ENCODE measurements at regions not wholly inside any gene's neighbourhood (a gene's known extent, or its start where the extent isn't known, plus 50 kb on each side); places are given as distances from the start of the nearest gene placed in this dataset.
A peak's percentile ranks its signal among the peaks of the same experiment; 100 is the strongest.
"Not testable (repeated sequence)": the region's sequence is repeated elsewhere in the genome, so short reads cannot be mapped to it uniquely, and the experiment has no call there.

DNA sequence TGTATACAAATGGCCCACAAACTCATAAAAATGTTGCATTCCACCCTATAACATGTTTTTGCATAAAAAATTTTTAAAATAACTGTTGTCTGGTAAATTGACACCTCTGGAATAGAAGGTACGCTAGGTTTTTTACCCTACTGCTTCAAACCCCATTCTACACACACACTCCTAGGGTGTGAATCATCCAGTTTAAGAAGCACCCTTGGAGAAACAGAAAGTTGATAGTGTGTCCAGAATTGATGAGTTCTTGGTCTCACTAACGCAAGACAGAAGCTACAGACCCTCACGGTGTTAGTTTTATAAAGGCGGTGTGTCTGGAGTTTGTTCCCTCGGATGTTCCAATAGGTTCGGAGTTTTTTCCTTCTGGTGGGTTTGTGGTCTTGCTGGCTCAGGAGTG is 158.5 kb downstream of the KLRB1 start:
- DNase-seq, result no peak

DNA sequence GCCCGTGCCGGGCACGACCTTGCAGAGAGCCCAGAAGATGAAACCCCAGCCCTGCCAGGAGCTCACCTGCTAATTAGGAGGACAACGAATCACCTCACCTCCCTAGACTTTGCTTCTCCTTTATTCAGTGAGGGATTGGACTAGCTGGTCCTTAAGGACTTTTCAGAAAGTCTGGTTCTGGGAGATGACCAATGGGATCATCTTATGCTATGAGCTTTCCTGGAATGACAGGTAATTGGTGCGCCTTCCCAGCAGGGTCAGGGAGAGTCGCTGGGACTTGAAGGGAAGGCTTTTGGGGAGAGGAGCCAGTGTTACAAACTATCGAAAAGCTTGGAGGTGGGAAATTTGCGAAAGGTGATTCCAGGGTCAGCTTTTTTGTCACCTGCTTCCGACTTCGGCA is 159.1 kb downstream of the KLRB1 start:
- DNase-seq, result not testable (repeated sequence)

DNA sequence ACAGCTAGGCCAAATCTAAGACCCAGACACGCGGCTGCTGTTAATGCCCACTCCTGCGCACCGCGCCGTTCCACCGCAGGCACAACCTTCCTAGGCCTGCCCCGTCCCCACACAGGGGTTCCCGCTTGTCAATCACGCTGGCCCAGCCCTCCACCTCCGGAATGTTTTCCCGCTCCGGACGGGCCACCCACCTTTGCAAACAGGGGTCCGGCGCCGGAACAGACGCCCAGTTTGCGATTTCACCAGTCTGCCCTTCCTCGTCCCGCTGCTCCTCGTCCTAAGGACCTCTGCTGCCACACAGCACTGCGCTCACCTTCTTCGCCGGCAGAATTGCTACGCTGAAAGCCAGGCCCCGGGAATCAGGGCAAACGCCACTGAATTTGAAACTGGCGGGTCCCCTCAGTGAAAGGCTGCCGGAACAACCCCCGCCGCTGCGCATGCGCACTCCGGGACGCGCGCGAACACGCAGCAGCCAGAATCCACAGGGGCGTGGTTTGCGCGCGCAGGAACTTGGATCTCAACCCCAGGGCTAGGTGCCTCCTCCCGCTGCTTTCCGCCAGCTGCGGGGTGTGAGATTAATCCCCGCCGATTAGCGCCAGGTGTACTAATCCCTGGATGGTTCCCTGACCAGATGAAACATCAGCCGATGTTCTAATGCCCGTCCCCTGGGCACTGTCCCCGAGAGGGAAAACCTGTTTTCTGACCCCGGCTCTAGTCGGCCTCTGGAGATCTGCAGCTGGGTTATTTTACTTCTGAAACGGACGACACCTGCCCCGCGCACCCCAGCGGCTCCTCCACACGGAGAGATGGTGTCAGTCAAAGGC is 159.7 kb downstream of the KLRB1 start:
- DNase-seq, result peak; percentile 88

DNA sequence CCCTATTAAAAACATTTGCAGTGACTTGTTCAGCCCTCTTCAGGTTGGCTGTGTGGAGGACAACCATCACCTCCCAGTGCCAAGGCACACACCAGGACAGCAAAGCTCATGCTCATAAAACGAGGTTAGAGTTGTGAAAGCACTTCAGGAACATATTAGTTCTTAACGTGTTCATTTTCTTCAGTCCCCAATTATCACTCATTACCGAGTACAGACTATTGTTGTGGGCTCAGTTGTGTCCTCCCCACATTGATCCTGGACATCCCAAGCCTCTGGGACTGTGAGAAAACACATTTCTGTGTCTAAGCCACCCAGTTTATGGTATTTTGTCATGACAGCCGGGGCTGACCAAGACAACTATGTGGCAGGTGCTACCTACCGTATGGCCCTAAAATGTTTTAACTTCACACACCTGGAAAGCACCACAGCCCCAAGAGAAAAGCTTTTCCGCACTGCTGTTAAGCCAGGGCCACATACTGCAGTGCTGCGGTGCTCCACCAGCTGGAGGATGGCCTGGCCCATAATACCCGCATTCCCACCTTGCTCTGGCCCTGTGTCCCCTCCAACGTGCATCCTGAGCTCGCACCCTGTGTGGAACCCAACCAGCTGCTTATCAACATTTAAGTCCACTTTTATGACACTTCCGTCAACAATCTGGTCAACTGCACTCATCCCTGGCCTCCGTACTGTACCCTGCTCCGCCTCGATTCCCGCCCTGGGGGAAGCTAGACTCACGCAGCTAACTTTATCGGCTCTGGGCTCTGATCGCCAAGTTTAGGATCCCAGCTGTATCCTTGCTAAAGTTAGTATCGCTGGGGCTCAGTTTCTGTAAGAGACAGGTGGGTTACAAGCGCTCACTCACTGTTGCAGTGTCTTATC is 160.6 kb downstream of the KLRB1 start:
- DNase-seq, result not testable (repeated sequence)

DNA sequence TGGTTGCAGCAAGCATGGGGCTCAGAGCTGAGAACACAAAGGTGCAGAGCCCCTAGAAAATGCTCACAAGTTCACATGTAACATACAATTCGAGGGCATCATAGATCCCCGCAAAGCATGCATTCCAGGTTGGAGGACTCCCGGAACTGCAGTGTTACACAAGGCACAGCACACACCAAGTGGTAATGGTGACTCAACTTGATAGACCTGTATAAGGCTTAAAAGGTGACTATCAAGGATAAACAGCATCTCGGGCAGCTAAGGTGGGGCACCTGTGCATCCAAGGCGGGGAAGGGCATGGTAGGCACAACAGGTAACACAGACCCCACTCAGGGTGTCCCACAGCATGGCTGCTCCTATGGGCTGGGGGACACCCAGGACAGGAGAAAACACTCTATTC is 167.3 kb downstream of the KLRB1 start:
- DNase-seq, result not testable (repeated sequence)

DNA sequence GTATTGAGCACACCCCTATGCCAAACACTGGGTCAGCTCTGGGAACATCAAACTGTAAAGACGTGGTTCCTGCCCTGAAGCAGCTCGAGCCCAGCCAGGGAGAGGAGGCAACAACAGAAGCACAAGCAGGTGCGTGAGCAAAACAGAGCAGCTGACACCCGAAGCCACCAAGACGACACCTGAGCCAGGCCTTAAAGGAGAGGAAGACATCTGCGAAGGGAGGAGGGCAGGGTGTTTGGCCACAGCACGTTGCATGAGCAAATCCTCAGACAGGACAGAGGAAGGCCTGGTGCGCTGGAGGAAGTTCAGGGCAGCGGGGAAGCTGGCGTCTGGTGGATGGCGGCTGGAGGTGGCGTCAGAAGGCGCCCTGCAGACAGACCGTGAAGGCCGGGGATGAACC is 172.0 kb downstream of the KLRB1 start:
- not testable (repeated sequence) for DNase-seq

DNA sequence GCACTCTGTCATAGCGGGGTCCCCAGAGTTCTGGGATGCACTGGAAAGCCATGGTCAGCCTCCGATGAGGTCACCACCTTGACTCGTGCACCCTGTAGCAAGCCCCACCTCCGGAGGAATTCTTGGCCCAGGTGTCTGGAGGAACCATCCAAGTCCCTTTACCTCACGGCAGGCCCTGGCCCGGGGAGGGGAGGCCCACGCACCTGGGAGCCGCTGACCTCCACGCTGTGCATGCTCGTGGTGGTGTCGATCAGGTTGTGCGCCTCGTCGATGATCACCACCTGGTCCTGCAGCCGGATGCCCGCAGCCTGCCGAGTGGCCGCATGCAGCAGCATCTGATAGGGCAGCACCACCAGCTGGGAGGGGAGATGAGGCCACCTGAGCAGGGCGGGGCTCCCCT is 177.3 kb downstream of the KLRB1 start:
- DNase-seq, result not testable (repeated sequence)

DNA sequence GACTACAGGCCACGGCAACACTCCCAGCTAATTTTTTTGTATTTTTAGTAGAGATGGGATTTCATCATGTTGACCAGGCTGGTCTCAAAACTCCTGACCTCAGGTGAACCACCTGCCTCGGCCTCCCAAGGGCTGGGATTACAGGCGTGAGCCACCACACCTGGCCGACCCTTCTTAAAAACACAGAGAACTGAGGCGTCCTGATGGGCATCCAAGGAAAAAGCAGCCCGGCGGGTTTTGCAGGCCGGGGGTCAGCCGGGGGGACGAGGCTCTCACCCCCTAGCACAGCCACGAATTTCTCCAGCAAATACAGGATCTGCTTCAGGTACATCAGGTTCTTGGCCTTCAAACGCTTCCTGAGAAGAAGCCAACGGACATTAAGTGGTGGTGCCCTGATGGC is 178.9 kb downstream of the KLRB1 start:
- not testable (repeated sequence) for DNase-seq

DNA sequence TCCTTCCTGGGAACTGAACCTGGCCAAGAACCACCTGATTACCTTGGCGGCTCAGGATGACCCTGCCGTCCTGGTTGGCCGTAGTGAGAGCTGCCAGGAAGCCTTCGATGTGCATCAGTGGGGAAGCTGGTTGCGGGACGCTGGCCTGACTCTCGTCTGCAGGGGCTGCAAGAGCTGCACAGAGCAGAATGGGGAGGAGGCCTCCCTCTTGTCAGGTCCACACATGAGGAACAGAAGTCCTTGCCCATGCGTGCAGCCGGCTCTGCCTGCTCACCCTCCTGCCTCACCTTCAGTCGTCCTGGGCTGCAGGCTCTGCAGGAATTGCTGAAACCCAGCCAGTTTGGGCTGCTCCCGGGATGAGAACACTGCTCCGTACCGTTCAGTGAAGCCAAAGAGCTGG is 182.3 kb downstream of the KLRB1 start:
- not testable (repeated sequence) for DNase-seq

DNA sequence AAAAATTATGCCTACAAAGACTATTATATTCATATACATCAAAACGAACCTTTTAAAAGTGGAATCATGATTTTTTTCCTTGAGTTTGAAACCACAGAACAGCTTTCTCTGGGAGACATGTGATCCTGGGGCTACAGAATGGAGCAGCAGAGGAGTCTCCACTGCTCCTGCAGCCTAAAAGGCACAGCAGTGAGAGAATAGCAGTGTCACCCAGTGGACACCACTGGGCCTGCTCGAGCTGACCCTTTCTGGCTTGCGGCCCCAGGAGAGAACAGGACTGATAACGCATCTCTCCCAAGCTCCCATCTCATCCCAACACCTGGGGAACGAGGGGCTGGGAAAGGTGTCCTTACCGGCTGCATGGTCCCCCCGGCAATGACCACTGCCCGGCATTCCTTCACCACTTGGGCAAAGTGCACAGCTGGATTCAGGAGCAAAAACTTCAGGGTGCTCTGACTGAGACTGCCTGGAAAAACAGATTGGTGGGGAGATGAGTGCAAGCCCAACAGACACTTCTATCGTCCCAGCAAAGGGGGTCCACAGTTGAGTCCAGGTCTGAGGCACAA is 183.5 kb downstream of the KLRB1 start:
- DNase-seq, result not testable (repeated sequence)

DNA sequence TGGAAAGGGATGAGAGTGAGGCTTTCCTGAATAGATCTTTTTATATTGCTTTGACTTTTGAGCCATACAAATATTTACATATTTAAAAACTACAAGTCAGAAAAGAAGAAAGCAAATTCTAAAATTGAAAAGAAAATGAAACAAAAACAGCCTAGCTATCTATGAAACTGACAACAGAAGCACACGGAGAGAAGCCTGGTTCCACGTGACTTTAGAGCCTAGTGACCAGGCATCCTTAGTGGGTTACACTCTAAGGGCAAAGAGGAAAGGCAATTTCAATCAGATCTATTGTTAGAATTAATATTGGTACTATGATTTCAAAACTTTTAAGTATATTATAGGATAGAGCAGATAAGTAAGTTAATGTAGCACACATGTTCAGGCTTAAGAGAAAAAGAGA is 185.0 kb downstream of the KLRB1 start:
- DNase-seq, result not testable (repeated sequence)

DNA sequence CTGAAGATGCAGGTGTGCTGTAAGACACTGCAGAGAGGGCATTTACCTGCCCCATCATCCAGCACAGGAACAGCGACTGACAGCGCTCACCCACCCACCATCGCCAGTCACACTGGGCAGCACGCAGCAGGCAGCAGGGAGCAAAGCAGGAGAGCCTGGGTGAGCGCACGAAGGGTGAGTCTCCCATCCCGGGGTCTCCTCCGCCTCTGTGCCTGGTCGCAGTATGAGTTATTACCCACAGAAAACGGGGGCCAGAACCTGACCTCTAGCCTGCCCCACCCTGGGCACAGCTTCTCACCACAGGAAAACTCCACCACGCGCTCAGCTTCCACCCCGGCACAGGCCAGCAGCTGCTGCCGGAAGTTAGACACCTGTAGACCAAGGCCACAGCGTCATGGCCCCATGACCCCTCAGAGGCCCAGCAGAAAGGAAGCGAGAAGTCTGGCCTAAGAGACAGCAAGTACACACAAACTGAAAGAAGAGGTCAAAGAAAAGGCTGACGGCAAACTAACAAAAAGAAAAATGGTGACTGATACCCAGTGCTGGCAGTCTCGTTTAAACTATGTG is 186.1 kb downstream of the KLRB1 start:
- not testable (repeated sequence) for DNase-seq

DNA sequence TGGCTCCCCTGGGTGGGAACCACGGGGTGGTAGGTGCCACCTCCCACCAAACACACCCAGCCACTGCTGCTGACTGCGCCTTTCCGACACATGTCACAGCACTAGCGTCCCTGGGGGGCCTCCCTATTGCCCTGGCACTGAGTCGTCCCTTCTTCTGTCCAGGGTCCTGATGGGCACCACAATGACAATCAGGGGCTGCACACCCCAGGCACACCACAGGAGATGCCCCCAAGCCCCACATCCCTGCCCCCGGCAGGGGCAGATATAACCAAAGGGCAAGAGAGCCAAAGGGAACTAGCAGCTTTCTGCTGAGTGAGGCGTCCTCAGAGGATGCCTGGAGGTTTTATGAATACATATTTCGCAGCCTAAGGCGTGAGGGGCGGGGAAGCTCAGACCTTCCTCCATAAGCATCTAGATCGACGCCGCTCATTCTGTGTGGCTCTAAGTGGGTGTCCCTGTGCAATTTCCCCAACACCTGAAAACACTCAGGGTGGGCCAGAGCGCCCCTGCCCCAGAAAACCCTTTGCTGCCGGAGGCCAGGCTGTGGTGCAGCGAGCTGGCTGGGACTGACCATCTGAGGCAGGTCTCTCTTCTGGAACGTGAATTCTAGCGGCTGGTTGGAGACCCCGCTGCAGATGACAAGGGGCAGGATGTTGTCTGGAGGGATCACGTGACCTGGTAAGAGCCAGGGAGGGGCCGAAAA is 186.7 kb downstream of the KLRB1 start:
- DNase-seq, result not testable (repeated sequence)

DNA sequence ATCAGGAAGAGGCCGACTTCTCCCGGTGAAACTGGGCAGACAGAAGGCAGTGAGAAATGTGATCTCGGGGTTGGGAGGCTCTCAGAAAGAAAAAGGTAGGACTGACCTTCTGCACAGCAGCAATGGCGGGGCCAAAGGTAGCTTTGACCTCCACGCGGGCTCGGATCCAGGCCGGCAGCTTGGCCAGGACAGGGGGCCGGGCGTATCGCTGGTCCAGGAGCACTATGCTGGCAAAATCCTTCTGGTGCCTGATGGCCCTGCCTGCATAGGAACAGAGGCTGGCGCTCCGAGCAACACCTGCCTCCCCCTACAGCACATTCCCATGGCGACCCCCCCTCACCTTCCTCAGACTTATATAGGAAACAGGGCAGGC is 189.1 kb downstream of the KLRB1 start:
- not testable (repeated sequence) for DNase-seq

DNA sequence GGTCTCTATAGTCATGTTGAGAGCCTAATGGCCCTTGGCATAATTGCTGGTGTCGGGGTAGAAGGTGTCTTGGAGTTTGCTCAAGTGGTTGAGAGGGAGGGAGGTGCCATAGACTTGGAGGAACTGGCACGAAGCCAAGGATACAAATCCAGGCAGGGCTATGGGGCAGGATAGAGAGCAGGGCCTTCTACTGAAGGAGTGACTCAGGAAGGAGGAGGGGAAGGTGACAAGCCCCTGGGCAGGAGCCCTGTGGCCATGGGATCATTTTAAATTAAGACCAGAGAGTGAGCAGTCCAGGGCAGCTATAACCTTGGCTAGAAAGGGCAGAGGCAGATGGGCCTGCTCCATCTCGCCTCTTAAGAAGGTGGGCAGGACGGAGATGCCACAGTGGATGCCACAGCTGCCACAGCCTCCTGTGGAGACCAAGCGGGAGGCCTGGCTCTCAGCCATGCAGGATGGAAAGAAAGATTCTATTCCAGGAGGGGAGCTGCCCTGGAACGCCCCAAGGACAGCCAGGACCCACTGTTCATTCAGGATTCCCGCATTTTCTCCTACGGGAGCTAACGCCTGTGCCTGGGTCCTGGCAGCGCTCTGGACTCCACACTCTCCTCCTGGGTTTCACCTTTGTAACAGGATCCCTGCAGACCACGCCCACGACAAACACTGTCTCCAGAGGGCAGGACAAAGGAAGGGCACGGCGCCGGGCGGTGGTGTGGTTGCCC is 189.6 kb downstream of the KLRB1 start:
- DNase-seq, result not testable (repeated sequence)

DNA sequence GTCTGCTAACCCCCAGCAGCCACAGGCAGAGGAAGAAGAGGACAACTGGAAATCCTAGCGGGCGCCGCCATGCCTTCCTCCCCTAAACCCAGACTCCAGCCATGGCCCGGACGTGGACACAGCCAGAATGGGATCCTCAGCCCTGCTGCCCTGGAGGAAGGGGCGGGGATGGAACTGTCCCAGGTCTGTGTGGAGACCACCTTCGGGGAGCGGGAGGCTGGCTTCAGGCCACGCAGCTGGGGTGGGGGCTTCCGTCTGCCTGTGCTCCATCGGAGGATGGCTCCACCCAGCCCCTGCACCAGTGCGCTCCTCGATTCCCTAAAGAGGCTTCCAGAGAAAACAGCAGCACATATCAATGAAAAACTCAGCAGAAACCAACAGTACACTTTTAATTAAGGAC is 190.4 kb downstream of the KLRB1 start:
- DNase-seq, result not testable (repeated sequence)

DNA sequence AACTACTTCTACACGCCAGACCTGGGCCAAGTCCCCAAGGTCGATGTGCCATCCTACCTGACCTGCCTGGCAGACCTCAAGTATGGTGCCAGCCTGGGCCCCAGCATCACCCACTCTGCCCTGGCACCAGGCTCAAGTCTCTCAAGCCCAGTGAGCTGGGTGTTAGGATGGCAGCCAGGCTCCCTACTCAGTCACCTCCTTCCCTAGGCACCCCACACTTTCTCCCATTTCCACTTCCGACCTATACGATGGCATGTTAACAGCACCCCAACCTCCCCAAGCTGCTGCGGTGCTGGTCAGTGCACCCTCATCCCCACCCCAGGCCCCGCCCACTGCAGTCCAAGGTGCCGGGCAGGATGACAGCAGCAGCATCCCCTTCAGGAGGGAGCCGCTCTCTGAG is 191.4 kb downstream of the KLRB1 start:
- not testable (repeated sequence) for DNase-seq

DNA sequence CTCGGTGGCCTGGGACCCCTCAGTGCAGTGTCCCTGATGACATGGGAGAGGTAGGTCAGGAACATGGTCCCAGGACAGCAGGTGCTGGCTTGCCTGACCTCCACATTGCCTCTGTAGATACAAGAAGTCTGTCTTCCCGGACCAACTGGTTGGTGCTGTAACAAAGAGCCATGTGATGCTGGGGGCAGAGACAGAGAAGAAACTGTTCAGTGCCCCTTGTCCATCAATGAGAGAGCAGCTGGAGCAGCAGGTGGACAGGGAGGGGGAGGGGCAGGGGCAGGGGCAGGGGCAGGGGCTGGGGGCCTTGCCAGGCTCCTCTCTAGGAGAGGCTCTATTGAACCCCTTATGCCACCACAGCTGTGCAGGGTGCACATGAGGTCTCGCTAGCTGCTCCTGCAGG is 191.8 kb downstream of the KLRB1 start:
- not testable (repeated sequence) for DNase-seq

DNA sequence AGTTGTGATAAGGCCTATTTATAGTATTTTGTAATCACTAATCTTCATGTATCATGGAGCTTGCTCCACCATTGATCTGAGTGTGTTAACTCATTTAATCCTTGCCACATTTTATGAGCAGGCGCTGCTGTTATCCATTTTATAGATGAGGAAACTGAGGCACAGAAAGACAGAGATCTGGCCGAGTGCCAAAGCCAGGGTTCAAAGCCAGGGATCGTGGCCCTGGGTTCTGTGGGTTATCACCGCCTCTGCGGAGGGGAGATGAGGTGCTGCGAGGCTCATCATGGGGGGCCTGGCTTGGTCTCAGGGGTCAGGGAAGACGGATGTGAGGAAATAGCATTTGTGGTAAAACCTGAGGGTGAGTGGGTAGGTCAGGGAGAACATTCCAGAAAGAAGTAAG is 193.9 kb downstream of the KLRB1 start:
- not testable (repeated sequence) for DNase-seq

DNA sequence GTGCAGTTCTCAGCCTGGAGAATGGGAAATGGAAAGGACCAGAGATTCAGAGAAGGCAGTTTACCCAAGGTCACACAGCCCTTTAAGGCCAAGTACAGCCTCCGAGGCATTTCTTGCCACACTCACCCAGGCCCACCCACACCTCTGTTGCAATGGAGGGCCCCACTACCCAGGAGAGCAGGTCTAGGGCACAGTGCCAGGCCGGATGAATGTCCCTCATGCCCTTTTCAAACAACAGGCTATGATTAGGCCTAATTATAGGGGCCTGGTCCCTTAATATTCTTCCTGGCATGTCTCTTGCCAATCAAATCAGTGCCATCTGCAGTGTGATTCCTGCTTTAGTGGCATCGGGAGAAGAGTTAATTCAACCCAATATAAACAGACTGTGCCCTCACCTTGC is 195.3 kb downstream of the KLRB1 start:
- DNase-seq, result not testable (repeated sequence)

DNA sequence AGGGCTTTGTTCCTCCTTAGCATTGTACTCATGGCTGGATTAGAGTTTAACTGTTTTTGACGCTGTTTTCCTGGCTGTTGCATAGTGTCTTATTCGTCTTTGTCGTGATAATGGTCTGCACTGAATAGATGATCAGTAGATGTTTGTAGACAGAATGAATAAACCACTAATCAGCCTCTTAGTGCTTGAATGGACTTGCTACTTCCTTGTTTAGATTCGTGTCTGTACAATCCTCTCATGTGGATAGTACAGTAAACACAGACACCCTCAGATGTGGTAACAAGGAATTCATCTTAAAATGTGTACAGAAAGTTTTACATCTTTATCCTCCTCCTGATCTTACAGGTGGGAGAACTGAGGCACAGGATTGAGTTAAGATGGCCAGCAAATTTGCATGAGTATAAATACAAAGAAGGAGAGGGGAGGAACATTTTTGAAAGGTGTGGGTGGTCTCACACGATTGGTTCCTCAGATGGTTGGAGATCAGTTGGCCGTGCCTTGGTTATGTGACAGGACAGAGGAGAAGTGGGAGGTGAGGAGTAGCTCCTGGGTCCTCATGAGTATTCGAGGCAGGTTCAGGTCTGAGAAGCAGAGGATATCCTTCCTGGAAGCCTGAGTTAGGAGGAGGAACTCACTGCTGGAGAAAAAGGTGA is 196.0 kb downstream of the KLRB1 start:
- not testable (repeated sequence) for DNase-seq

All from activated CD4-positive, alpha-beta T cell treated with anti-CD3 and anti-CD28 coated beads, Interleukin-2, amount 50 U/mL, for 4 hours (primary cell).